Activated CD8-positive, alpha-beta T cell treated with anti-CD3 and anti-CD28 coated beads for 36 hours (primary cell): ENCODE measurements at regions not wholly inside any gene's neighbourhood (a gene's known extent, or its start where the extent isn't known, plus 50 kb on each side); places are given as distances from the start of the nearest gene placed in this dataset.

Experiments
- ATAC-seq: fragments of 200-7000 bp; cut with Tn5 transposase; one replicate; pipeline ENCODE4 v1.10.0; 2021; ENCODE audit warnings: mild to moderate bottlenecking, moderate library complexity
- CTCF ChIA-PET: fragments of 350-600 bp; sonication (Branson Sonifier 250); formaldehyde crosslinking; loops from one replicate; lab custom pipeline; 2021; ENCODE audit warnings: antibody characterized with exemption; lab: Charles Lee
- POLR2A ChIA-PET: fragments of 350-600 bp; sonication (Branson Sonifier 250); formaldehyde crosslinking; loops from one replicate; lab custom pipeline; 2021; ENCODE audit warnings: antibody characterized with exemption; lab: Charles Lee
- DNase-seq: peaks from one replicate; pipeline ENCODE4 v3.0.0-alpha.2; 2020
- H3K27ac Mint-ChIP-seq: one replicate; pipeline ENCODE4 v1.8.0; 2021; ENCODE audit warnings: mild to moderate bottlenecking, mixed read lengths
- H3K27me3 Mint-ChIP-seq: one replicate; pipeline ENCODE4 v1.8.0; 2021; ENCODE audit warnings: mixed read lengths
- H3K36me3 Mint-ChIP-seq: one replicate; pipeline ENCODE4 v1.8.0; 2021; ENCODE audit warnings: low read depth, mixed read lengths
- H3K4me1 Mint-ChIP-seq: one replicate; pipeline ENCODE4 v1.8.0; 2021; ENCODE audit warnings: low read depth, mixed read lengths
- H3K4me3 Mint-ChIP-seq: one replicate; pipeline ENCODE4 v1.8.0; 2021; ENCODE audit warnings: mild to moderate bottlenecking, moderate library complexity, mixed read lengths
- H3K9me3 Mint-ChIP-seq: one replicate; pipeline ENCODE4 v1.8.0; 2021; ENCODE audit warnings: mixed read lengths
- intact Hi-C: fragments of 100-400 bp; cut with micrococcal nuclease; formaldehyde crosslinking; loops from one replicate; pipeline ENCODE4 v1.10.0; 2022
- TF ChIP-seq, protein P1 (sequence below): fragments of 200-600 bp; IDR thresholded peaks from one replicate; pipeline ENCODE4 v1.8.0; 2022; ENCODE audit warnings: antibody characterized with exemption, mild to moderate bottlenecking

DNA sequence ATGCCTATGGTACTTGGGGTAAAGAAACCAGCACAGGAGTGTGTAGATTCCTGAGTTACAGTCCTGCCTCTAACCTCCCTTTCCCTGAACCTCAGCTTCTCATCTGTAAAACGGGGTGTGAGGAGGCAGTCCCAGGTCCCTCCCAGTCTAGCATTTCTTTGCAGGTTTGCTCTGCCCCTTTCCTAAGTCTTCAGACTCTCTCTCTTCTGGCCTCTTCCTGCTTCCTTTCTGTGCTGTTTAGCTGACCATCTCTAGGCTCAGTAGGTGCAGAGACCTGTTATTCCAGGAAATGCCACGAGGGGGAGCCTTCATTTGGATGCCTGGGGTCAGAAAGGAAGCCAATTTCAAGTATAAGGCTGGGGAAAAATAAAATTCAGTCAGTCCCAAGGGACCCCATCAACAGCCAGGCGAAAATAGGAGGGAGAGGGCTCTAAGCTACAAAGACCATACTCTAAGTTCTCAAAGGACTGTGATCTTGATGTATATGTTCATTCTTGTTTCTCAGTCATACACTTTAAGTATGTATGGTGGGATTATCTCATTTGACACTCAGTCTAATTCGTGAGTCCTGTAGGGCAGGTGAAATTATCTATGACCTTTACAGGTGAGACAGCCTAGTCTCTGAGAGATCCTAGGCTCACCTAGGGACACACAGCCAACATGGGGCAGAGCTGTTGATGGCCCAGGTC is 89.1 kb downstream of the NCR2 start:
- peak; percentile 55 for ATAC-seq
- POLR2A ChIA-PET: no interaction called here
- Mint-ChIP-seq H3K27me3 (peaks cover 16% of the 10 kb centered on the region), H3K9me3 (peaks cover under 1% of the 10 kb centered on the region), H3K27ac (no peak overlapping the region), H3K4me1 (peaks cover 10% of the 10 kb centered on the region), H3K36me3 (no peaks in the 10 kb centered on the region), H3K4me3 (no peak overlapping the region)
- intact Hi-C loops: loop anchor here (1.0 to 10.0 kb wide), 3 partner anchors 52 to 168 kb away; partner anchors contain the start of gene FOXP4
- CTCF ChIA-PET: interaction anchor here (0.8 to 5.2 kb wide), 41 partner anchors 8 to 259 kb away, joined by 3 to 31 read pairs (median 5); partner anchors contain the start of gene FOXP4
- TF ChIP-seq, protein P1, sequence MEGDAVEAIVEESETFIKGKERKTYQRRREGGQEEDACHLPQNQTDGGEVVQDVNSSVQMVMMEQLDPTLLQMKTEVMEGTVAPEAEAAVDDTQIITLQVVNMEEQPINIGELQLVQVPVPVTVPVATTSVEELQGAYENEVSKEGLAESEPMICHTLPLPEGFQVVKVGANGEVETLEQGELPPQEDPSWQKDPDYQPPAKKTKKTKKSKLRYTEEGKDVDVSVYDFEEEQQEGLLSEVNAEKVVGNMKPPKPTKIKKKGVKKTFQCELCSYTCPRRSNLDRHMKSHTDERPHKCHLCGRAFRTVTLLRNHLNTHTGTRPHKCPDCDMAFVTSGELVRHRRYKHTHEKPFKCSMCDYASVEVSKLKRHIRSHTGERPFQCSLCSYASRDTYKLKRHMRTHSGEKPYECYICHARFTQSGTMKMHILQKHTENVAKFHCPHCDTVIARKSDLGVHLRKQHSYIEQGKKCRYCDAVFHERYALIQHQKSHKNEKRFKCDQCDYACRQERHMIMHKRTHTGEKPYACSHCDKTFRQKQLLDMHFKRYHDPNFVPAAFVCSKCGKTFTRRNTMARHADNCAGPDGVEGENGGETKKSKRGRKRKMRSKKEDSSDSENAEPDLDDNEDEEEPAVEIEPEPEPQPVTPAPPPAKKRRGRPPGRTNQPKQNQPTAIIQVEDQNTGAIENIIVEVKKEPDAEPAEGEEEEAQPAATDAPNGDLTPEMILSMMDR: peak; percentile 80
- DNase-seq: peak; percentile 92

DNA sequence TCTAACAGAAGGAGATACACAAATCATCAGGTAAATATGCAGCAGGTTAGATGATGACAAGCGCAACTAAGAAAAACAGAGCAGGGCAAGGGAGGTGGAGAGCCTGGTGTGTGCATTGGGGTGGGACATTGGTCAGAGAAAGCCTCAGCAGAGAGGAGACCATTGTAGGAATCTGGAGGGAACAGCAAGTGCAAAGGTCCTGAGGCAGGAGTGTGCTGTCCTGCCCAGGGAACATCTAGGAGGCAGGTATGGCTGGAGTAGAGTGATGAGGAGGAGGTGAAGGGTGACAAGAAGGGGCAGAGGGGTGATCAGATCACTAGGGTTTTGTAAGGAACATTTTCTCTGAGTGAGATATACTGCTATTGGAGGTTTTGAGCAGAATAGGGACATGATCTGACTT is 90.1 kb downstream of the NCR2 start:
- Mint-ChIP-seq H3K27me3 (peaks cover 21% of the 10 kb centered on the region), H3K9me3 (no peaks in the 10 kb centered on the region), H3K27ac (no peak overlapping the region), H3K4me1 (peaks cover 14% of the 10 kb centered on the region), H3K36me3 (no peaks in the 10 kb centered on the region), H3K4me3 (no peak overlapping the region)
- intact Hi-C loops: loop anchor here (5.0 to 10.0 kb wide), 2 partner anchors 53 to 119 kb away; partner anchors contain the start of gene FOXP4
- ATAC-seq: no peak
- ChIA-PET POLR2A (interaction anchor here (0.7 kb wide), 1 partner anchor 83 kb away, joined by 3 read pairs; no protein-coding TSS in a partner anchor), CTCF (interaction anchor here (0.7 to 5.2 kb wide), 30 partner anchors 9 to 258 kb away, joined by 3 to 31 read pairs (median 5); partner anchors contain the start of gene FOXP4)
- TF ChIP-seq, protein P1: no peak
- no peak for DNase-seq

DNA sequence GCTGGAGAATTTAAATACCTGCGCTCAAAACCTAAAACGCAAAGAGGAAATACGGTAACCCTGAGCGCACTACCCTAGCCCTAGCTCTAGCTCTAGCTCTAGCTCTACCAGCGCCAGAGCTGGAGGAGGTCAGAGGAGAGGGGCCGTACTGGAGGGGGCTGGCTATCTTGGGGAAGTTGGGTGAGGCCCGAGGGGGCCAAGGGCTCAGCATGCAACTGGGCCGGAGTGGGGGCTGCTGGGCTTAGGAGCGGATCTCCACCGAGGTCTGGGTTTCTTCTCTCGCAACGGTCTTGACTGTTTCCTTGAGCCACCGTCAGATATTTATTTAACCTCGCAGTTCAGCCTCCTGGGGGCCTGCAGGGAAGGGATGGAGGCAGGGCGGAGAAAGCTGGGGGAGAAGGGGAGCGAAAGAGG is 91.0 kb downstream of the NCR2 start:
- ATAC-seq: no peak

GRCh38 chr6:41426888-41427641 is 91.7 kb downstream of the NCR2 start:
- H3K27me3 Mint-ChIP-seq: peaks cover 21% of the 10 kb centered on the region
- no peak for DNase-seq
- no peak overlapping the region for H3K4me3 Mint-ChIP-seq
- ChIA-PET POLR2A (no interaction called here), CTCF (interaction anchor here (1.0 to 5.2 kb wide), 8 partner anchors 13 to 256 kb away, joined by 3 to 31 read pairs (median 15); no protein-coding TSS in a partner anchor)
- H3K9me3 Mint-ChIP-seq: no peaks in the 10 kb centered on the region
- no peaks in the 10 kb centered on the region for H3K36me3 Mint-ChIP-seq
- H3K4me1 Mint-ChIP-seq: peaks cover 14% of the 10 kb centered on the region
- ATAC-seq: no peak
- H3K27ac Mint-ChIP-seq: no peak overlapping the region
- intact Hi-C loops: loop anchor here (5.0 to 10.0 kb wide), 2 partner anchors 55 to 118 kb away; partner anchors contain the start of gene FOXP4
- TF ChIP-seq, protein P1: no peak

More for the DNA sequence above, 91.0 kb downstream of the NCR2 start:
- ChIA-PET POLR2A (interaction anchor here (0.7 kb wide), 1 partner anchor 82 kb away, joined by 3 read pairs; no protein-coding TSS in a partner anchor), CTCF (interaction anchor here (0.7 to 5.2 kb wide), 15 partner anchors 12 to 257 kb away, joined by 3 to 31 read pairs (median 10); no protein-coding TSS in a partner anchor)
- no peaks in the 10 kb centered on the region for H3K36me3 Mint-ChIP-seq
- no peak overlapping the region for H3K27ac Mint-ChIP-seq
- no peak overlapping the region for H3K4me3 Mint-ChIP-seq
- H3K27me3 Mint-ChIP-seq: peaks cover 20% of the 10 kb centered on the region
- H3K4me1 Mint-ChIP-seq: peaks cover 14% of the 10 kb centered on the region
- no peaks in the 10 kb centered on the region for H3K9me3 Mint-ChIP-seq
- TF ChIP-seq, protein P1: no peak
- intact Hi-C loops: loop anchor here (5.0 to 10.0 kb wide), 2 partner anchors 54 to 118 kb away; partner anchors contain the start of gene FOXP4
- peak; percentile 36 for DNase-seq
